ENCODE measurements at regions not wholly inside any gene's neighbourhood (a gene's known extent, or its start where the extent isn't known, plus 50 kb on each side); places are given as distances from the start of the nearest gene placed in this dataset.

- no peak for TF ChIP-seq CTCF (IDR thresholded peaks at IDR 0.05)
- ATAC-seq (peak; percentile 97), DNase-seq (peak in 1 of 4 donors; percentile 63)
- no peak overlapping the region for H3K4me3 ChIP-seq
- no peaks in the 10 kb centered on the region for H3K4me1 ChIP-seq
- no peaks in the 10 kb centered on the region for H3K36me3 ChIP-seq
- peak overlapping the region in 1 of 2 donors; percentile 5 for H3K27ac ChIP-seq
- H3K27me3 ChIP-seq, result no peaks in the 10 kb centered on the region
- intact Hi-C loops (cut with DNase I), result no loop called here
- no peaks in the 10 kb centered on the region for H3K9me3 ChIP-seq
Measured at GRCh38 chr3:104952146-104952972, 414.4 kb upstream of the ALCAM start.

- TF ChIP-seq CTCF (IDR thresholded peaks at IDR 0.05), result no peak
- ATAC-seq (no peak), DNase-seq (peak in 1 of 4 donors; percentile 71)
- Histone ChIP-seq H3K9me3 (no peaks in the 10 kb centered on the region), H3K27ac (no peak overlapping the region), H3K4me1 (no peaks in the 10 kb centered on the region), H3K36me3 (no peaks in the 10 kb centered on the region), H3K27me3 (no peaks in the 10 kb centered on the region), H3K4me3 (no peak overlapping the region)
- intact Hi-C loops (cut with DNase I), result no loop called here
Measured at GRCh38 chr3:104956620-104957345, 409.9 kb upstream of the ALCAM start.

- H3K27ac ChIP-seq, result no peak overlapping the region
- H3K27me3 ChIP-seq, result no peaks in the 10 kb centered on the region
- TF ChIP-seq CTCF (IDR thresholded peaks at IDR 0.05), result no peak
- no peak for ATAC-seq
- H3K36me3 ChIP-seq, result no peaks in the 10 kb centered on the region
- no peak for DNase-seq
- intact Hi-C loops (cut with DNase I), result no loop called here
- H3K9me3 ChIP-seq, result no peaks in the 10 kb centered on the region
- H3K4me1 ChIP-seq, result no peaks in the 10 kb centered on the region
- H3K4me3 ChIP-seq, result no peak overlapping the region
Measured at GRCh38 chr3:104960579-104960978, 406.1 kb upstream of the ALCAM start.

GRCh38 chr3:104961851-104962250 is 404.9 kb upstream of the ALCAM start:
- no peaks in the 10 kb centered on the region for H3K36me3 ChIP-seq
- TF ChIP-seq CTCF (IDR thresholded peaks at IDR 0.05), result no peak
- intact Hi-C loops (cut with DNase I), result no loop called here
- H3K27me3 ChIP-seq, result no peaks in the 10 kb centered on the region
- DNase-seq (peak in 1 of 4 donors; percentile 16), ATAC-seq (no peak)
- no peak overlapping the region for H3K27ac ChIP-seq
- H3K4me1 ChIP-seq, result no peaks in the 10 kb centered on the region
- H3K9me3 ChIP-seq, result no peaks in the 10 kb centered on the region
- H3K4me3 ChIP-seq, result no peak overlapping the region

GRCh38 chr3:104974316-104974715 is 392.4 kb upstream of the ALCAM start:
- no peak for TF ChIP-seq CTCF (IDR thresholded peaks at IDR 0.05)
- Histone ChIP-seq H3K36me3 (no peaks in the 10 kb centered on the region), H3K4me3 (no peak overlapping the region), H3K27me3 (no peaks in the 10 kb centered on the region), H3K9me3 (peaks cover 0 to 3% of the 10 kb centered on the region in 2 donors), H3K4me1 (no peaks in the 10 kb centered on the region), H3K27ac (no peak overlapping the region)
- intact Hi-C loops (cut with DNase I), result no loop called here
- ATAC-seq, result no peak
- no peak for DNase-seq

Measured in left lung (tissue), 4 donors.